ENCODE measurements at regions not wholly inside any gene's neighbourhood (a gene's known extent, or its start where the extent isn't known, plus 50 kb on each side); places are given as distances from the start of the nearest gene placed in this dataset.

DNA sequence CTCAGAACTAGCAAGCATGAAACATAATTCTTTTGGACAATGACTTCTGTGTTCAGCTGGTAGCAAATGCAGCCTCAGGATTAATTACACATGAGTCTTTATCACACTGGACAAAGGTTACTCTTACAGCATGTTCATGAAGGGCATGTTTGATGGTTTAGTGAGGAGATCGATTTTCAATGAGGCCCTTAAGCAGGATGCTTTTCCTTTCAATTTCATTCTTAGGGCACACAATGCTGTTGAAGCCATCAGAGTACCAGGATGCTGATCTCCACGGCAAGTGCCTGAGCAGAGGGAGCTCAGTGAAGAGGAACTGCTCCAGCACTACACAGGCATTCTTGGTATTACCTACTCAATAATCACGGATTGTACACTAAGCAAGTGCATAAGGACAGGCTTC lies 542.0 kb downstream of the SNAPC1 start:
- no peaks in the 10 kb centered on the region for H3K27me3 ChIP-seq
- WGBS (ENCODE audit: insufficient coverage, low coverage, low lambda C conversion rate, missing lambda C conversion rate), result 26% methylated on average over 3 of the region's 3 CpGs
- ATAC-seq (peak; percentile 91 to 94 (median 92)), DNase-seq (no peak)
- intact Hi-C loops (cut with DNase I), result no loop called here
- TF ChIP-seq, protein P1, sequence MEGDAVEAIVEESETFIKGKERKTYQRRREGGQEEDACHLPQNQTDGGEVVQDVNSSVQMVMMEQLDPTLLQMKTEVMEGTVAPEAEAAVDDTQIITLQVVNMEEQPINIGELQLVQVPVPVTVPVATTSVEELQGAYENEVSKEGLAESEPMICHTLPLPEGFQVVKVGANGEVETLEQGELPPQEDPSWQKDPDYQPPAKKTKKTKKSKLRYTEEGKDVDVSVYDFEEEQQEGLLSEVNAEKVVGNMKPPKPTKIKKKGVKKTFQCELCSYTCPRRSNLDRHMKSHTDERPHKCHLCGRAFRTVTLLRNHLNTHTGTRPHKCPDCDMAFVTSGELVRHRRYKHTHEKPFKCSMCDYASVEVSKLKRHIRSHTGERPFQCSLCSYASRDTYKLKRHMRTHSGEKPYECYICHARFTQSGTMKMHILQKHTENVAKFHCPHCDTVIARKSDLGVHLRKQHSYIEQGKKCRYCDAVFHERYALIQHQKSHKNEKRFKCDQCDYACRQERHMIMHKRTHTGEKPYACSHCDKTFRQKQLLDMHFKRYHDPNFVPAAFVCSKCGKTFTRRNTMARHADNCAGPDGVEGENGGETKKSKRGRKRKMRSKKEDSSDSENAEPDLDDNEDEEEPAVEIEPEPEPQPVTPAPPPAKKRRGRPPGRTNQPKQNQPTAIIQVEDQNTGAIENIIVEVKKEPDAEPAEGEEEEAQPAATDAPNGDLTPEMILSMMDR (IDR thresholded peaks at IDR 0.05), result no peak
- TF ChIP-seq POLR2A (IDR thresholded peaks at IDR 0.05), result no peak
- H3K36me3 ChIP-seq, result no peaks in the 10 kb centered on the region
- H3K4me3 ChIP-seq, result no peak overlapping the region
- H3K4me1 ChIP-seq, result peaks cover 0 to 10% (median 2%) of the 10 kb centered on the region in 4 donors
- no peak overlapping the region for H3K27ac ChIP-seq
- H3K9me3 ChIP-seq, result no peaks in the 10 kb centered on the region

DNA sequence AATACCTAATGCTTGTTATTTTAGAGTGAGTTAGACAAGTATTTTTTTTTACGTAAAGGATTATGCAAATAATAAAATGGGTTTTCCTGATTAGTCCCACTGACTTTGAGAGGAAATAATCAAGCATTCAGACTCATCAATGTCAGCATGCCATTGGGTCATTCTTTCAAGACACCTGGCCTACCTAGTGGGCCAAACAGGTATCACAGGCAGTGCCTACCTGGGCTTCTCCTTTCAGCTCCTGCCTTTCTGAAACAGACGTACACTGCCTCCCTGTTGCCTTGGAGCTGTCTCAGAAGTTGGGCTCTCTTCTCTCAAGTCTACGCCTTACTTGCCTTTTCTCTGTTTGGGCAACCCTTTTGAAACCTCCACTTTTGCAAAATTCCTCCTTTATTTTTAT lies 545.6 kb downstream of the SNAPC1 start:
- DNase-seq, result no peak
- TF ChIP-seq POLR2A (IDR thresholded peaks at IDR 0.05), result no peak
- TF ChIP-seq, protein P1 (IDR thresholded peaks at IDR 0.05), result no peak

DNA sequence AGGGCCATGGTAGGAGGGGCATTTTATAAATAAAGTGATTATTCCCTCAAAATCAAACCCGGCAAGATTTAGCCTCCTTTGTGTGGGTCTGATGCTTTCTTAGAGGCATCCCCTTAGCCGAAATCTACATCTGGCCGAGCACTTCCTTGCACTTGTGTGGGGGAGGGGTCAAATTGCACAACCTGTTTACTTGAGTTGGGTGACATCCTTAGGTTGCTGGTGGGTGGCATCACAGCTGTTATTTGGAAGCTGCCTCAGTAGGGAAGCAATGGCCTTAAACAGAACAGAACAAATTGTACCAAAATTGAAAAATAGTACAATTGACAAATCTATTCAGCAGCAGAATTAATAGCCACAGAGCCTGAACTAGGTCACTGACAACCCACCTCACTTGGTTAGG lies 546.1 kb downstream of the SNAPC1 start:
- no peak for ATAC-seq
- no peaks in the 10 kb centered on the region for H3K27me3 ChIP-seq
- no peaks in the 10 kb centered on the region for H3K9me3 ChIP-seq
- TF ChIP-seq, protein P1 (IDR thresholded peaks at IDR 0.05), result no peak
- no peak for TF ChIP-seq POLR2A (IDR thresholded peaks at IDR 0.05)
- peaks cover 0 to 8% (median 2%) of the 10 kb centered on the region in 4 donors for H3K4me1 ChIP-seq
- intact Hi-C loops (cut with DNase I), result no loop called here
- H3K4me3 ChIP-seq, result no peak overlapping the region
- no peak overlapping the region for H3K27ac ChIP-seq
- no peak for DNase-seq
- WGBS (ENCODE audit: insufficient coverage, low coverage, low lambda C conversion rate, missing lambda C conversion rate), result 67% methylated on average over 3 of the region's 3 CpGs
- H3K36me3 ChIP-seq, result no peaks in the 10 kb centered on the region

More for the DNA sequence above, 545.6 kb downstream of the SNAPC1 start:
- no peaks in the 10 kb centered on the region for H3K9me3 ChIP-seq
- intact Hi-C loops (cut with DNase I), result no loop called here
- no peaks in the 10 kb centered on the region for H3K36me3 ChIP-seq
- H3K27me3 ChIP-seq, result no peaks in the 10 kb centered on the region
- H3K27ac ChIP-seq, result no peak overlapping the region
- WGBS (ENCODE audit: insufficient coverage, low coverage, low lambda C conversion rate, missing lambda C conversion rate), result 50% methylated on average over 3 of the region's 3 CpGs
- H3K4me1 ChIP-seq, result peaks cover 0 to 10% (median 2%) of the 10 kb centered on the region in 4 donors
- ATAC-seq, result no peak
- no peak overlapping the region for H3K4me3 ChIP-seq

DNA sequence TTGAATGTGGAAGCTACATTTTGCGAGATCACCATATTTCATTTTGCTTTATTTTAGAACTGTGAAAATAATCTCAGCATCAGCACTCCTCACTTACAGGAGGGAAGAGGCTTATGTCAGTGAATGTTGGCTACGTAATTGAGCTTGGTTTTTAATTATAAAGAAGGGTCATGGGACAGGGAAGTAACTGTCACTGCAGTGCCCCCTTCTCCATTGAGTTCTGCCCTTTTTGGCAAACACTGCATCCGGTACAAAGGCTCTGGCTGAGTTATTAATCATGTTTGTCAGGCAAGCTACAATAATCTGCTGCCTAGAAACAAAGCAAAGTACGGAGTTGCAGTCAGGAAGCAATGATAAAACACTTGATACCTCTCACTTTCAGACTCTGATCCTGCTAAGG lies 546.7 kb downstream of the SNAPC1 start:
- Histone ChIP-seq H3K36me3 (no peaks in the 10 kb centered on the region), H3K9me3 (no peaks in the 10 kb centered on the region), H3K4me1 (peaks cover 0 to 4% (median under 1%) of the 10 kb centered on the region in 4 donors), H3K27me3 (no peaks in the 10 kb centered on the region), H3K27ac (no peak overlapping the region), H3K4me3 (no peak overlapping the region)
- intact Hi-C loops (cut with DNase I), result no loop called here
- DNase-seq (no peak), ATAC-seq (peak; percentile 56 to 65 (median 58))
- TF ChIP-seq, protein P1 (IDR thresholded peaks at IDR 0.05), result no peak
- no peak for TF ChIP-seq POLR2A (IDR thresholded peaks at IDR 0.05)
- 36% methylated on average over 4 of the region's 4 CpGs for WGBS (ENCODE audit: insufficient coverage, low coverage, low lambda C conversion rate, missing lambda C conversion rate)

DNA sequence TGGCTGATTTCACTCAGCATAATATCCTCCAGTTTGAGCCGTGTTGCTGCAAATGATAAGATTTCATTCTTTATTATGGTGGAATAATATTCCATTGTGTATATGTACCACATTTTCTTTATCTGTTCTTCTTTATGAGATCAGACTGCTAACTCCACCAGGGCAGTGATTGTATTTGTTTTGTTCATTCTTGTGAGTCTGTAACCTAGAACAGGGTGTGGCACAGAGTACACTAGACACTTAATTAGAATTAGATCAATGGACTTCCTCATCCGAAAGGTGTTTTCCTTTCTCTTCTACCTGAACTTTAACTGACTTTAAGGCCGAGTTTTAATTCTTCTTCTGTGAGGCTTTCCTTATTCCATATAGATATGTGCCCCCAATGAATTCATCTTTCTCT lies 551.0 kb downstream of the SNAPC1 start:
- H3K36me3 ChIP-seq, result no peaks in the 10 kb centered on the region
- intact Hi-C loops (cut with DNase I), result no loop called here
- H3K4me3 ChIP-seq, result no peak overlapping the region
- H3K27ac ChIP-seq, result no peak overlapping the region
- WGBS (ENCODE audit: insufficient coverage, low coverage, low lambda C conversion rate, missing lambda C conversion rate), result 78% methylated on average over 2 of the region's 3 CpGs
- H3K4me1 ChIP-seq, result no peaks in the 10 kb centered on the region
- TF ChIP-seq, protein P1 (IDR thresholded peaks at IDR 0.05), result no peak
- TF ChIP-seq POLR2A (IDR thresholded peaks at IDR 0.05), result no peak
- no peaks in the 10 kb centered on the region for H3K27me3 ChIP-seq
- no peaks in the 10 kb centered on the region for H3K9me3 ChIP-seq
- no peak for DNase-seq
- ATAC-seq, result no peak
